ENCODE measurements at regions not wholly inside any gene's neighbourhood (a gene's known extent, or its start where the extent isn't known, plus 50 kb on each side); places are given as distances from the start of the nearest gene placed in this dataset.
A peak's percentile ranks its signal among the peaks of the same experiment; 100 is the strongest.
"Not testable (repeated sequence)": the region's sequence is repeated elsewhere in the genome, so short reads cannot be mapped to it uniquely, and the experiment has no call there.

- Histone ChIP-seq H3K36me3 (peaks cover 9 to 50% (median 39%) of the 10 kb centered on the region in 11 experiments; a peak in 19 of 22 replicates), H4K20me1 (no peaks in the 10 kb centered on the region), H3K27me3 (no peaks in the 10 kb centered on the region), H3K4me1 (peaks cover 0 to 23% (median 20%) of the 10 kb centered on the region in 10 experiments; a peak in 15 of 20 replicates), H3K4me3 (no peak overlapping the region), H3K9me3 (replicated peaks in 1 of 11) (no peaks in the 10 kb centered on the region; a peak in 1 of 22 replicates), H3K4me2 (no peak overlapping the region), H3K27ac (peak overlapping the region in 3 of 11 experiments; percentile 47 to 56 (median 53); a peak in 3 of 22 replicates), H3K9ac (no peak overlapping the region)
- no peak for TF ChIP-seq Cebpa-rat (IDR thresholded peaks at IDR 0.05)
Observed at GRCh38 chr13:21308906-21309305, 132.4 kb downstream of the MRPL57 start.

- peak overlapping the region in 9 of 11 experiments; percentile 12 to 64 (median 47); a peak in 14 of 22 replicates for H3K27ac ChIP-seq
- H3K4me1 ChIP-seq = peaks cover 0 to 23% (median 20%) of the 10 kb centered on the region in 10 experiments; a peak in 15 of 20 replicates
- H3K9me3 ChIP-seq (replicated peaks in 1 of 11) = no peaks in the 10 kb centered on the region; a peak in 1 of 22 replicates
- H3K4me2 ChIP-seq = peak overlapping the region in 8 of 11 experiments; percentile 26 to 64 (median 58); a peak in 14 of 22 replicates
- H3K36me3 ChIP-seq = peaks cover 4 to 45% (median 37%) of the 10 kb centered on the region in 11 experiments; a peak in 19 of 22 replicates
- no peak overlapping the region for H3K4me3 ChIP-seq
- H3K9ac ChIP-seq = peak overlapping the region in 1 of 11 experiments; percentile 19; a peak in 1 of 22 replicates
- TF ChIP-seq Cebpa-rat (IDR thresholded peaks at IDR 0.05) = no peak
- no peaks in the 10 kb centered on the region for H4K20me1 ChIP-seq
- H3K27me3 ChIP-seq = no peaks in the 10 kb centered on the region
Observed at GRCh38 chr13:21309542-21310172, 133.2 kb downstream of the MRPL57 start.

- no peaks in the 10 kb centered on the region for H4K20me1 ChIP-seq
- H3K36me3 ChIP-seq = peaks cover 3 to 43% (median 37%) of the 10 kb centered on the region in 11 experiments; a peak in 19 of 22 replicates
- H3K9ac ChIP-seq = peak overlapping the region in 1 of 11 experiments; percentile 19; a peak in 1 of 22 replicates
- TF ChIP-seq Cebpa-rat (IDR thresholded peaks at IDR 0.05) = no peak
- peaks cover 0 to 23% (median 20%) of the 10 kb centered on the region in 10 experiments; a peak in 15 of 20 replicates for H3K4me1 ChIP-seq
- H3K4me3 ChIP-seq = no peak overlapping the region
- H3K4me2 ChIP-seq = peak overlapping the region in 8 of 11 experiments; percentile 26 to 64 (median 58); a peak in 15 of 22 replicates
- H3K27me3 ChIP-seq = no peaks in the 10 kb centered on the region
- H3K9me3 ChIP-seq (replicated peaks in 1 of 11) = no peaks in the 10 kb centered on the region; a peak in 1 of 22 replicates
- peak overlapping the region in 8 of 11 experiments; percentile 40 to 66 (median 54); a peak in 15 of 22 replicates for H3K27ac ChIP-seq
Observed at GRCh38 chr13:21310220-21310619, 133.8 kb downstream of the MRPL57 start.

GRCh38 chr13:21314976-21315375 lies 138.5 kb downstream of the MRPL57 start:
- H4K20me1 ChIP-seq, H3K9ac ChIP-seq, H3K4me3 ChIP-seq, H3K4me2 ChIP-seq, H3K27me3 ChIP-seq, H3K27ac ChIP-seq: not testable (repeated sequence)
- H3K36me3 ChIP-seq = peaks cover 15 to 59% (median 56%) of the 10 kb centered on the region in 11 experiments; a peak in 21 of 22 replicates
- H3K9me3 ChIP-seq (replicated peaks in 1 of 11) = peaks cover 10 to 29% (median 17%) of the 10 kb centered on the region in 11 experiments; a peak in 20 of 22 replicates
- H3K4me1 ChIP-seq = peaks cover 0 to 16% (median 14%) of the 10 kb centered on the region in 10 experiments; a peak in 15 of 20 replicates

- Histone ChIP-seq H3K9ac (no peak overlapping the region), H3K27ac (no peak overlapping the region), H3K4me2 (no peak overlapping the region), H4K20me1 (no peaks in the 10 kb centered on the region; a peak in 1 of 22 replicates), H3K9me3 (replicated peaks in 1 of 11) (peaks cover 11 to 34% (median 23%) of the 10 kb centered on the region in 11 experiments; a peak in 20 of 22 replicates), H3K27me3 (no peaks in the 10 kb centered on the region), H3K36me3 (peaks cover 17 to 61% (median 50%) of the 10 kb centered on the region in 11 experiments; a peak in 21 of 22 replicates), H3K4me3 (no peak overlapping the region), H3K4me1 (peaks cover 0 to 2% (median under 1%) of the 10 kb centered on the region in 10 experiments; a peak in 6 of 20 replicates)
- TF ChIP-seq Cebpa-rat (IDR thresholded peaks at IDR 0.05) = no peak
Observed at GRCh38 chr13:21316376-21316775, 139.9 kb downstream of the MRPL57 start.

- no peaks in the 10 kb centered on the region; a peak in 1 of 22 replicates for H4K20me1 ChIP-seq
- H3K27me3 ChIP-seq = no peaks in the 10 kb centered on the region
- H3K9ac ChIP-seq = no peak overlapping the region
- H3K4me2 ChIP-seq = no peak overlapping the region
- H3K36me3 ChIP-seq = peaks cover 15 to 43% (median 32%) of the 10 kb centered on the region in 11 experiments; a peak in 21 of 22 replicates
- H3K9me3 ChIP-seq (replicated peaks in 1 of 11) = peaks cover 11 to 34% (median 23%) of the 10 kb centered on the region in 11 experiments; a peak in 20 of 22 replicates
- no peak overlapping the region for H3K27ac ChIP-seq
- TF ChIP-seq Cebpa-rat (IDR thresholded peaks at IDR 0.05) = no peak
- H3K4me3 ChIP-seq = no peak overlapping the region
- H3K4me1 ChIP-seq = no peaks in the 10 kb centered on the region; a peak in 1 of 20 replicates
Observed at GRCh38 chr13:21318891-21319532, 140.1 kb downstream of the ZDHHC20 start.

- Histone ChIP-seq H3K36me3 (peaks cover 15 to 43% (median 32%) of the 10 kb centered on the region in 11 experiments; a peak in 21 of 22 replicates), H3K27ac (no peak overlapping the region), H3K4me2 (no peak overlapping the region), H3K4me1 (peaks cover 0 to 10% (median 4%) of the 10 kb centered on the region in 10 experiments; a peak in 6 of 20 replicates), H4K20me1 (no peaks in the 10 kb centered on the region; a peak in 1 of 22 replicates), H3K27me3 (no peaks in the 10 kb centered on the region), H3K9me3 (replicated peaks in 1 of 11) (peaks cover 11 to 34% (median 23%) of the 10 kb centered on the region in 11 experiments; a peak in 20 of 22 replicates), H3K9ac (no peak overlapping the region), H3K4me3 (no peak overlapping the region)
- TF ChIP-seq Cebpa-rat (IDR thresholded peaks at IDR 0.05) = no peak
Observed at GRCh38 chr13:21319869-21320641, 139.0 kb downstream of the ZDHHC20 start.

GRCh38 chr13:21320642-21321034 lies 138.5 kb downstream of the ZDHHC20 start:
- no peak overlapping the region for H3K4me3 ChIP-seq
- peaks cover 0 to 10% (median 4%) of the 10 kb centered on the region in 10 experiments; a peak in 6 of 20 replicates for H3K4me1 ChIP-seq
- H3K27me3 ChIP-seq = no peaks in the 10 kb centered on the region
- H3K27ac ChIP-seq = no peak overlapping the region
- H3K36me3 ChIP-seq = peaks cover 15 to 49% (median 37%) of the 10 kb centered on the region in 11 experiments; a peak in 21 of 22 replicates
- H3K9me3 ChIP-seq (replicated peaks in 1 of 11) = peaks cover 11 to 34% (median 23%) of the 10 kb centered on the region in 11 experiments; a peak in 20 of 22 replicates
- no peaks in the 10 kb centered on the region; a peak in 1 of 22 replicates for H4K20me1 ChIP-seq
- H3K9ac ChIP-seq = no peak overlapping the region
- TF ChIP-seq Cebpa-rat (IDR thresholded peaks at IDR 0.05) = no peak
- no peak overlapping the region for H3K4me2 ChIP-seq
